GM19324 (cell line): ENCODE measurements at regions not wholly inside any gene's neighbourhood (a gene's known extent, or its start where the extent isn't known, plus 50 kb on each side); places are given as distances from the start of the nearest gene placed in this dataset.

ENCODE experiments used
- ATAC-seq: cut with Tn5 transposase; IDR thresholded peaks from one replicate; pipeline ENCODE4 v1.9.1; 2021; ENCODE audit warnings: mild to moderate bottlenecking, moderate library complexity; ENCODE audit not compliant: unreplicated experiment, low FRiP score

- no peak for ATAC-seq
Measured at GRCh38 chr14:38850664-38851063, 252.4 kb downstream of the SEC23A start.

DNA sequence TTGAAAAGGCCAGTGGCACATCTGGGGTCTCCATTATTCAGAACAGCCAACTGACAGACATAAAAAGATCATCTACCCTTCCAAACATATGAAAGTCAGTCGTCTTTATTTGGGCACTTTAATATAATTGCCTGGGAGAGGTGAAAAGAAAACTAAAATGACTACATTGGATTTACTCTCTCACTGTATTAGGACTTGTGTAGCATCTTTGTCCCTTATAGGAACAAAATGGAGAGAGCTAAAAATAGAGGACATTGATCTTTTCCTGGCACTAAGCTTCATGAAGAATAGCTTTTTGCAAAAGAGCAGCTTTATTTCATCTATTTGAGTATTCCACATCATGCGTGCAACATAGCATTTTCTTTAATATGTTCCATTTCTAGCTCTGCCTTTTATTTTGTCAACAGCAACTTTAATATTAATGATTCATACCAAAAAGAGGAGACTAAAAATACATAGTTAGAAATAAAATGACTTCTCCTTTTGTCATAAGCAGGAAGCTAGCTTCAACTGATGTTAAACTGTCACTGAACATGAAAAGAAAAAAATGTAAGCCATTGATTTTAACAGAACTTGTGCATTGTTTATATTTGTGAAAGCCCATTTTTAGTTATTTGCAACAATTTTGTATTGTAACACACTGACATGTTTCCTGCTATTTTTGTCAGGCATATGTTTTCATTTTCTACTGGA is 254.6 kb downstream of the SEC23A start:
- no peak for ATAC-seq

DNA sequence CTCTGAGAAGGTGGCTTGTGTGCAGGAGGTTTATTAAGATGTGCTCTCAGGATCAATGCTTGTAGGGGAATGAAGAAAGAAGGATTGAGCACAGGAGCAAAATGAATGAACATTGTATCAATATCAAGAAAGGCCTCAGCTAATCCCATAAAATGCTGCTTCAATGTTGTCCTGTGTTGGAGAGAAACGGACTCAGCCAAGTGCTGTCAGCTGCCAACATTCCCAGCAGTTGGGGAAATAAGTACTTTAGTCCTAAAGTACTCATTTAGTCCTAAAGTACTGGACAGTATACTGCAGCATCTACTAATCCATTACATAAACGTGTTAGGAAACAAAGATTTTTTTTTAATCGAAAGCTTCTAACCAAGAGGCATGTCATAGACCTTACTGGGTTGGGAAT is 255.9 kb downstream of the SEC23A start:
- ATAC-seq = no peak

- ATAC-seq = no peak
Measured at GRCh38 chr14:38839694-38840365, 263.2 kb downstream of the SEC23A start.

- no peak for ATAC-seq
Measured at GRCh38 chr14:38838979-38839323, 264.1 kb downstream of the SEC23A start.

GRCh38 chr14:38838049-38838978 is 264.7 kb downstream of the SEC23A start:
- no peak for ATAC-seq

DNA sequence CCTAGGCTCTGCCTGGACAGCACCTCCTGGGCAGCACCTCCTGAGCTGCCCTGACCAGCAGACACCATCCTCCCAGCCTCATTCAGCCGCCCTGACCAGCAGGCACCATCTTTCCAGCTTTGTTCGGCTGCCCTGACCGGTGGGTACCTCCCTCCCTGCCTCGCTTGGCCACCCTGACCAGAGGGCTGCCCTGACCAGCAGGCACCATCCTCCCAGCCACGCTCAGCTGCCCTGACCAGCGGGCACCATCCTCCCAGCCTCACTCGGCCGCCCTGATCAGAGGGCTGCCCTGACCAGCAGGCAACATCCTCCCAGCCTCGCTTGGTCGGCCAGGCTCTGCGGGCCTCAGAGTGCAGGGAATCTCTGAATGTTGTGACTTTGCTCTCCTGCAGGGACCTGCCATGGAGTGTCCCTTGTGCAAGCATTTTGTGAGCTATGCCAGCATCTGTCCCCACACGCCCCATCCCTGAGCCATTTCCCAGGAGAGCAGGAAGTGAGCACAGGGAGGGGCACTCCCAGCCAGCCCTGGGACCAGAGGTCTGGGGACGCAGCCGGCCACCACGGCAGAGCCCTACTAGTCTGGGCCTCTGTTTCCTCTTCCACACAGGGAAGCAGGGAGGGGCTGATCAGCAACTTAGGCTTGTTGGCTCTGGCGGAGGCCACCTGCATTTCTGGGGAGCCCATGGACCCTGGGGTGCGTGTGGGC is 265.5 kb downstream of the SEC23A start:
- no peak for ATAC-seq

- no peak for ATAC-seq
Measured at GRCh38 chr14:38836539-38836938, 266.5 kb downstream of the SEC23A start.

DNA sequence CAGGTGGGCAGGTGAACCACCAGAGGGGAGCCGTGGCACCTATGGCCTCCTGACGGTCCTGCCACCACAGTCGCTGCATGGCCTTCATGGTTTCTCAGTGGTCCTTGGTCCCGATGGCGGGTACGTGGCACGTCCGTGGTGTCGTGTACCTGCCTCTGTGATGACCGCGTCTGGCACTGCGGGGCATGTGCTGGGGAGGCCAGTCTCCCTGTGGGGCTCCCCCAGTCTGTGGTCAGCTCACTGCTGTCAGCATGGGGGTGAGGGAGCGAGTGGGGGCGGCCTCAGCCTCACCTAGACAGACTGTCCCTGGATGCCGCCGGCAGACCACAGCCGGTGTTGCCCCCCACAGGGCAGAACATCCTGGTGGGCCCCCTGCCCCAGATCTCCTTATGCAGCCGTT is 267.2 kb downstream of the SEC23A start:
- no peak for ATAC-seq

GRCh38 chr14:38828183-38828827 is 274.7 kb downstream of the SEC23A start:
- ATAC-seq = no peak

- ATAC-seq = no peak
Measured at GRCh38 chr14:38824706-38825105, 278.3 kb downstream of the SEC23A start.

- no peak for ATAC-seq
Measured at GRCh38 chr14:38818555-38818954, 284.5 kb downstream of the SEC23A start.

- no peak for ATAC-seq
Measured at GRCh38 chr14:38808734-38809455, 294.1 kb downstream of the SEC23A start.

DNA sequence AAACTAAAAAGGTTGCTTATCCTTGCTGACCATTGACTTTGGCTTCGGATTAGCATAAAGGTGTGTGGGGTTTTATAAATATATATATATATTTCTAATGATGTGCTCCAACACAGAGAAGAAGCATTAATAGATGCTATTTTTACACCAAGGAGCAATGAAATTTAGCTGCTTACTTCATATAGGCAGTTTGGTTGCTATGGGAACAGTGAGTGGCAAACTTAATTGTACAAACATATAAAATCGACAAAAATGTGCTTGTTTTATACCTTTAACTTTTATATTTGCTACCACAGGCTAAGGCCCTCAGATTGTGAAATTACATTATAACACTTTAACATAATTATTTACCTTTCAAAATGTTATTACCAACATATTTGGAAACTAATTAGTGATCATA is 303.4 kb downstream of the SEC23A start:
- ATAC-seq = no peak

- ATAC-seq = no peak
Measured at GRCh38 chr14:38794677-38795076, 308.4 kb downstream of the SEC23A start.

GRCh38 chr14:38791862-38792261 is 311.2 kb downstream of the SEC23A start:
- no peak for ATAC-seq

DNA sequence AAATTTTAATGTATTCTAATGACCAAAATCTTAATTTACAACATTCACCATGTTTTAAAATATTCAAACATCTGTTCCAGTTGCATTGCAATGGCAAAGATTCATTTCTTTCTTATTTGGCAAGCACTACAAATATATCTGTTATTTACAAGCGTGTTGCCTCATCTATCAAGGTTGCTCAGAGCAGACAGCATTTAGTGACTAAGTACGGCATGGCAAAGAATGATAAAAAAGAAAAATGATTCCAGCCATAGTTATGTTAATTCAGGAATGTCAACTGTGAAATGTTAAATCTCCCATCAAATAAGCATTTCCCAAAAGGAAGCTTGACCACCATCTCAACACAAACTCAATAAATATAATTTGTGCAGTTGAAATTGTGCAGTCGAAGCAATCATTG is 312.1 kb downstream of the SEC23A start:
- ATAC-seq = no peak

- no peak for ATAC-seq
Measured at GRCh38 chr14:38789805-38790204, 313.2 kb downstream of the SEC23A start.

DNA sequence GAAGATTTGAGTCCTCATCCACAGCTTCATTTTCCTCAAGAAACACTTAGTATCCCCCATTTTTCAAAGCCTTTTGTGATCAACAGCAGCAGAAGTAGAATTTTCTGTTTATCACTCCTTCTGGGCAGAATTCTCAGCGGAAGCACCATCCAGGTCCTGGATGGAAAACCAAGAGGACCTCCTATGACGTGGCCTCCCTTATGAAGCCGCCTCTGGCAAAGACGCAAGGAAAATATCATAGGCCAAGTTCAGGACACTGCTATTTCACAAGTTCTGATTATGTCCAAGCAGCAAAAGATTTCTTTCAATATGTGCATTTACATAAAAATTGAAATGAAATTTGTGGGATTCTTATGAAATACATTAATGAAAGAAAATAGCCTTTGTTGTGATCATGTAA is 315.0 kb downstream of the SEC23A start:
- ATAC-seq = no peak

GRCh38 chr14:38786921-38787320 is 316.1 kb downstream of the SEC23A start:
- no peak for ATAC-seq
